HG03575 (cell line): ENCODE measurements at regions not wholly inside any gene's neighbourhood (a gene's known extent, or its start where the extent isn't known, plus 50 kb on each side); places are given as distances from the start of the nearest gene placed in this dataset.
"Not testable (repeated sequence)": the region's sequence is repeated elsewhere in the genome, so short reads cannot be mapped to it uniquely, and the experiment has no call there.

ENCODE experiments used
- ATAC-seq: cut with Tn5 transposase; IDR thresholded peaks from one replicate; pipeline ENCODE4 v1.9.1; 2021; ENCODE audit not compliant: unreplicated experiment, insufficient number of reproducible peaks, low FRiP score; ENCODE audit errors: extremely low read depth

DNA sequence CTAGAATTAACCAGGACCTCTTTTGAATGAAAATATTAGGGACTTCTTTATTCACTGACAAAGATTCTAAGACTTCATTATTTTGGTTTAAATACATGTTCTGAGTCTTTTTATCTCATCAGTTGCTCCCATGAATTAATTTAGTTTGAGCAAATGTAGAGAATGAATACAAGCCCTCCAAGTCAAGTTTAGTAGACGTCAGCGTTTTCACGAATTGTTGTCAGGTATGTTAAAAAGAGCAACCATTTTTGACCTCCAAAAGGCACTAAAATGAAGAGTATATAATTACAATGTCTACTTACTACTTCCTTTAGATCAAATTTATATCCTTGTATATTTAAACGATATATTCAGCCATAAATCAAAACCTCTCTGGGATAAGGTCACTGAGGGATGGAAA, 809.3 kb upstream of the CDH6 start:
- ATAC-seq: no peak

DNA sequence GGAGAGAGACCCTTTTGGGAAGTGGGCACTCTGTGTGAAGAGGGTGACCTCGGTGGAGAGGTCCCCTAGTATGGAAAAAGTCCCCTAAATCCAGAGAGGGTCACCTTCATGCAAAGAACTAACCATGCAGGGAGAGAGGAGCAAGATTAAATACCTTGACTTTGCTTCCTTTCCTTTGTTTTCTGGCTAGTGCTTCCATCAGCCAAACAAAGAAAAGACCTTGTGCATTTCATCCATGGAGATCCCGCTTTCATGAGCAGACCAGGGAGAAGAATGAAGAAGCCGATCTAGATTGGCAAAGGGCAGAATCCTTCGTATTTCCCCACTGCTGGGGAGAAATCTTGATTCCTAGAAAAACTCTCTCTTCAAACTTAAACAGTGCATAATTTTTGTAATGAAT, 813.3 kb upstream of the CDH6 start:
- ATAC-seq: no peak

DNA sequence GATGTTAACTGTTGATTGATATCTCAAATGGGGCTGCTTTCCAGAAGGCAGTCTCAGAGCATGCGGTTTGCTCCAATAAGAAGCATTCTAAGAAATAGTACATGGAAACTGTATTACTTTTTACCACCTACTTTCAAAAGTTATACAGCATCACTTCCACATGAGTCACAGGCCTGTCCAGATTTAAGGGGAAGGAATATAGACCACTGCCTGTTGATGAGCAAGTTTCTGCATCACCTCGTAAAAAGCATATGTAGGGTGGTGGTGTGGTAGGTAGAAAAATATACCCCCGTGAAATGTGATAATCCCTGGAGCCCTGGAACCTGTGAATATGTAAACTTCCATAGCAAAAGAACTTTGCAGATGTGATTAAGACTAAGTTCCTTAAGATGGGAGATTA, 816.6 kb upstream of the CDH6 start:
- no peak for ATAC-seq

DNA sequence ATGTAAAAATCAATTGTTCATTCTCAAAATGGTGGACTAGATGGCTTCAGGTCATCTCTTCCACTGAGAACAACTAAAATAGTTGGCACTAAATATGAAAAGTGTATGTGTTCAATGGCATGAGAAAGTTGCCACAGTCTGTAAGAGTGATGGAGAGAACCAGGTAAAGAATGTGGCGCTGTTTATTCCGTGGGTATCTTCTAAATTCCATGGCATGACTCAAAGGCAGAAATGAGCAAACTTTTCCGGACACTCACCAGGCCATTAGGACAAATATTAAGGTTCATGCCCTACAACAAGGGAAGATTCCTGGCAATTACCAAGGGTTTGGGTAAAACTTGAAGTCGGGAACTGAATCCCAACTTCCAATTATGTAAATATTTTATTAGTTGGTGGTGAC, 825.4 kb upstream of the CDH6 start:
- ATAC-seq: no peak

DNA sequence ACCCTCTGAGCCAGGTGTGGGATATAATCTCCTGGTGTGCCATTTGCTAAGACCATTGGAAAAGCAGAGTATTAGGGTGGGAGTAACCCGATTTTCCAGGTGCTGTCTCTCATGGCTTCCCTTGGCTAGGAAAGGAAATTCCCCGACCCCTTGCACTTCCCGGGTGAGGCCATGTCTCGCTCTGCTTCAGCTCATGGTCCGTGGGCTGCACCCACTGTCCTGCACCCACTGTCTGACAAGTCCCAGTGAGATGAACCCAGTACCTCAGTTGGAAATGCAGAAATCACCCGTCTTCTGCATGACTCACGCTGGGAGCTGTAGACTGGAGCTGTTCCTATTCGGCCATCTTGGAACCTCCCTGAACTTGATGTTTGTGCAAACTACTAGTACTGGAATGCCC, 828.5 kb upstream of the CDH6 start:
- ATAC-seq: not testable (repeated sequence)

DNA sequence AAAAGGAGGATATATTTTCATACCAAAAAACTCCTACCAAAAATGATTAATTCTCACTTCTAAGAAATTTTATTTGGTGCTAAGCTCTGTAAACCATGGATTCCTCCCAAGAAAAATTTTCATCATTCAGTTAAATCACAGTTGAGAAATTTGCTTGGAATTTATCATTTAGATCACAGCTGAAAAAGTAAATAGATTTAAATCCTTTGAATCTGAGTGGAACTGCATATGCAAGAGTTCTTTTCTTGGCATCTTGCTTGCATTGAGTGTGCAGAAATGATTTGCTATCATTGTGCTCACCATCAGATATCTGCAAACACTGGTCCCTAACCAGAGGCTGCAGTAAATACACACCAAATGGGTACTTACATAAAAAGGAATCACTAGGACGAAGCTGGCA, 836.1 kb upstream of the CDH6 start:
- ATAC-seq: no peak

DNA sequence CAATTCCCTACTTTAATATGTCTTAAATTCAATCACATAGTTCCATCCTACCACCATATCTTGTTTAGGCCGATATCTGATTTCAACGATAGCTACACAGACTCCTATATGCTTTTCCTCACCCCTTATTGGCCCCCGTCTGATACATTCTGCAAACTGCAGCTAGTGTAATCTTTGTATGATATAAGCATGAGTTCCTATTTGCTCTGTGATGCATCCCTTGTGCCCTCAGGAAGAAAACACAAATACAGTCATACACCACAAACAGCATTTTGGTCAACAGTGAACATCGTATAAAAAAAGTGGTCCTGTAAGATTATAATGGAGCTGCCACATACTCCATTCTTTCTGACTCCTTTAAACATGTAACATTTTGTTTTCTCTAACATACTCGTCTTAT, 837.8 kb upstream of the CDH6 start:
- ATAC-seq: no peak

DNA sequence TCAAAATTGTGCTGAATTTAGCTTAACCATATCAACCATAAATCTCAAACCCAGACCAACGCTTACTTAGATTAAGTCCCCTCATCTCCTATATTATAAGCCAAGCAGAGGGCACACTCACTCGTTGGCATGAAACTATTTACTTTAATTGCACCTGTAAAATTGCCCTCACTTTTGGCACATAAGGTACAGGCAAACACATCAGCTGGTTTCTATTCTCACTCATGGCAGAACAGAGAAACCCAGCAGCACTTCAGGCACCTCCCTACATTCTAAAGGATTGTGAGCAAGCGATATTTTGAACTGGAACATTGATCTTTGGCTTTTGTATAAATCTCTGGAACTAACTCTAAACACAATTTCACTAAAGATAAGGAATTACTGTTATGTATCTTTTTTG, 845.6 kb upstream of the CDH6 start:
- ATAC-seq: no peak

DNA sequence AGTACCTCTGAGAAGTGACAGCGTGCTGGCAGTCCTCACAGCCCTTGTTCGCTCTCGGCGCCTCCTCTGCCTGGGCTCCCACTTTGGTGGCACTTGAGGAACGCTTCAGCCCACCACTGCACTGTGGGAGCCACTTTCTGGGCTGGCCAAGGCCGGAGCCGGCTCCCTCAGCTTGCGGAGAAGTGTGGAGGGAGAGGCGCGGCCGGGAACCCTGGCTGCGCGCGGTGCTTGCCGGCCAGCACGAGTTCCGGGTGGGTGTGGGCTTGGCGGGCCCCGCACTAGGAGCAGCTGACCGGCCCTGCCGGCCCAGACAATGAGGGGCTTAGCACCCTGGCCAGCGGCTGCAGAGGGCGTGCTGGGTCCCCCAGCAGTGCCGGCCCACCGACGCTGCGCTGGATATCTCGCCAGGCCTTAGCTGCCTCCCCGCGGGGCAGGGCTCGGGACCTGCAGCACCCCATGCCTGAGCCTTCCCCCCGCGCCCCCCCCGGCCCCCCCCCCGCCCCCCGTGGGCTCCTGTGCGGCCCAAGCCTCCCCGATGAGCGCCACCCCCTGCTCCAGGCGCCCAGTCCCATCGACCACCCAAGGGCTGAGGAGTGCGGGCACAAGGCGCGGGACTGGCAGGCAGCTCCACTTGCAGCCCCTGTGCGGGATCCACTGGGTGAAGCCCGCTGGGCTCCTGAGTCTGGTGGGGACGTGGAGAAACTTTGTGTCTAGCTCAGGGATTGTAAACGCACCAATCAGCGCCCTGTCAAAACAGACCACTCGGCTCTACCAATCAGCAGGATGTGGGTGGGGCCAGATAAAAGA, 847.7 kb upstream of the CDH6 start:
- ATAC-seq: not testable (repeated sequence)

DNA sequence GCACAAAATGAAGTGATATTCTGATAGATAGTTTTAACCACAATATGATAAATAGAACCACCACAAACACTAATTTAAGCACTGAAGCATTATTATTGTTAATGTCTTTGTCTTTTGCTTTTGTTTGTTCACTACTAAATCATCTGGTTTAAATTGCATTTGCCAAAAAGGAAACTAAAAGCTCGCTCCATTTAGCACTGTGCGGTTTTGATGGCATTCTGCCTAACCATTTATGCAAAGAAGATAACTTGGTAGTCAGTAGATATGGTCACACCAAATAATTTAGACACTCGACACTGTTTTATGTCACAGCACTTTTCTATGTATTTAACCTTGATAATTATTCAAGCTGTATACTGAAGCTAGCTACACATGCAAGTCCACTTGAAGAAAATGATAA, 849.8 kb upstream of the CDH6 start:
- ATAC-seq: no peak

DNA sequence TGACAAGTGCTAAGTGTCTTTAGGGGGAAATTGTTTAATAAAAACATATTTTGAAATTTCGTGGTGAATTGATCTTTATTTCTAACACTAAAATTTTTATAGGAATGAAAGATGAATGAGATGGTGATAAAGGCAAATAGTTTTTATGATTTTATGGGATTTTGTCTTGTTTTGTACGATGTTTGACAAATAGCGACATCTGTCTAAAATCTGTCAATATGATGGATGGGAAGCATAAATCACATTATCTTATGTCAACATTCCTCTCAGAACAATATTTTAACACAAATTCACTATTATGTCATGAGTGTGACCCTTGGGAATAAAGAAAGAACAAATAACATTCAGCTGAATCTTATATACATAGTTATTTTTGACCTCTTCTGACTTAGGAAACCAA, 852.0 kb upstream of the CDH6 start:
- ATAC-seq: no peak

DNA sequence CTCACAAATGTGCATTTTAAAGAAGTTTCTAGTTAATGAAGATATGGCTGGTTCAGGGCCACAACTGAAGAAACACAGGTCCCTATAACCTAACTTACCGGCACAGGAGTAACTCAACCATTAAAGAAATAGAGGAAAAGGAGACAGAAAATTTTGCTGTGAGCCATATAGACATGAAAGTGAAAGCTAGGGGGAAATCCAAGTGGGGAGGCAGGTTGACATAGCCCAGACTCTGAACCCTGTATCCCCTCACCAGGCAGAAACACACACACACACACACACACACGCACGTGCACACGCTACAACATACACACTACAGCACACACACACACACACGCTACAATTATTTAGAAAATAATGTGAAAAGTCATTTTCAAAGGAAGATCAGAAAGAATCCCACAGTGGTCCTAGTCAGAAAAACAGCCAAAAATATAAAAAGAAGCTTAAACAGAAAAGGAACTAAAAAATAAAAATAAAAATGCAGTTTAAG, 856.4 kb upstream of the CDH6 start:
- ATAC-seq: no peak

DNA sequence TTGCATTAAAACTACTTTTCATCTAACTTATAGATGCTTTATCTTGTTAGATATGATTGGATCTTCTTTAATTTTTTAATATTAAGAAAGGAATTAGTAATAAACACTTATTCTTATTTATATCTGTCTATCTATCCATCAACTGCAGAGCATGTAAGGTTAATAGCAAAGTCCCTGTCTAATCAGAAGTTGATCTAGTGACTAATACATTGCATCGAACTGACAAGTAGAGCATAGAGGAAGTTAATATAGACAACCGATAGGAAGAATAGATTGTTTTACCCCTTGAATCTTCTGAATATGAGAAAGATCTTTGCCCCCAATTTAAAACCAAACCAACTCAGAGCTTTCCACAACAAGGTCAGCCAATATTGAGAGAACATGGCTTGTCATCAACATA, 862.0 kb upstream of the CDH6 start:
- no peak for ATAC-seq

DNA sequence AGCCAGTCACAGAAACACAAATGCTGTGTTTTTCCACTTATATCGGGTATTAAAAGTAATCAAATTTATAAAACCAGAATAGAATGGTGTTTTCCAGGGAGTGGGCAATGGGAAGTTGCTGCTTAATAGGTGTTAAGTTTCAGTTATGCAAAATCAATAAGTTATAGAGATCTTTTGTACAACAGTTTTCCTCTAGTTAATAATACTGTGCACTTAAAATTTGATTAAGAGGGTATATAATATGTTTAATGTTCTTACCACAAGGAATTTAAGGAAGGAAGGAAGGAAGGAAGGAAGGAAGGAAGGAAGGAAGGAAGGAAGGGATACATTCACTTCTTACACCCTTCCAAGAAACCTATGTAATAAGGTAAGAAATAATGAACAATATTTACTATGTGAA, 867.7 kb upstream of the CDH6 start:
- no peak for ATAC-seq

DNA sequence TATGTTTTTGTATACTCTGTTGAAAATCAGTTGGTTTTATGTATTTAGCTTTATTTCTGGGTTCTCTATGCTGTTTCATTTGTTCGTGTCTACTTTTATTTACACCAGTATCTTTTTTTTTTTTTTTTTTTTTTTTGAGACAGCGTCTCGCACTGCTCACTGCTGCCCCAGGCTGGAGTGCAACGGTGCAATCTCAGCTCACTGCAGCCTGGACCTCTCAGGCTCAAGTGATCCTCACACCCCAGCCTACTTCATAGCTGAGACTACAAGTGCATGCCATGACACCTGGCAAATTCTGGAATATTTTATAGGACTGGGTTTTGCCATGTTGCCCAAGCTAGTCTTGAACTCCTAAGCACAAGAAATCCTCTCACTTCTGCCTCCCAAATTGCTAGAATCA, 869.4 kb upstream of the CDH6 start:
- no peak for ATAC-seq

DNA sequence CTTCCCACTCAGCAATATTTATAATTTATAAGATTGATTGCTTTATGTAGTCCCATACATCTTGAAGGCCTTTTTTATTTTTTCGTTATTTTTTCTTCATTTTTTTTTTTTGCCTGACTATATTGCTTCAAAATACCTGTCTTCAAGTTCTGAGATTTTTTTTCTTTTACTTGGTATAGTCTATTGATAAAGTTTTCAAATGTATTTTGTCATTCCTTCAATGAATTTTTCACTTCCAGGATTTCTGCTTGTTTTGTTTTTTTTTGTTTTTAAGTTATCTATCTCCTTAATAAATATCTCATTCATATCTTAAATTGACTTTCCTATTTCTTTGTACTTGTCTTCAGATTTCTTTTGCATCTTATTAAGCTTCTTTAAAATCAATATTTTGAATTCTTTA, 905.6 kb upstream of the CDH6 start:
- ATAC-seq: no peak

DNA sequence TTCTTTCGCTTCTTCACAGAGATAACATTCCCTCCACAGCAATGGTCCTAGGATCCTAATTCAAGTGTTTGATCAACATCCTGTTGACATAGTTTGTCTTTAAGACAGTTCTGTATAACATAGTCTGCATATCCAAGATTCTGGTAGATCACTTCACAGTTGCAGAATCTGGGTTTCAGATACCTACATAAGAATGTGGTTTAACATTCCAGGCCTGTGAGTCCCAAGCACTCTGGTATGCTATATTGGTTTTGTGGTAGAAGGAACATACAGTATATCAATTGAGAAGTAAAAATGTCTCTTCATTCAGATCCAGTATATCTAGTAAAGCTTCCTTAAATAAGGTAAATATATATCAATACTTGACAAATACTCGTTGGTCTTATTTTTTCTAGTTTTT, 914.2 kb upstream of the CDH6 start:
- no peak for ATAC-seq

DNA sequence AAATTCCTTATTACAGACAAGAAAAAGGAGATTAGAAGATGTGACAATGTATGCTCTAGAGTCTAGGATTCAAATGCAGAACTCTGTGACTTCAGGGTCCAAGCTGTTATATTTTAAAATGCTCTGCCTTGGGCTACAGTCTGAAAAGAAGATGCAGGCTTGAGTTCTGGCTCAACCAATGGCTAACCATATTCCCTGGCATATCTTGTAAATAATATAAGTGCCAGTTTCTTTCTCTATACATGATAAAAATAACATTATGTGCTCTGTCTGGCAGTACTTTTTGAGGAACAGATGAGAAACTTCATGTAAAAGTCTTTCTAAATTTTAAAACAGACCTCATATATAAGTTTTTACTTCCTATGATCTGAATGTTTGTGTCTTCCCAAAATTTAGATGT, 926.5 kb upstream of the CDH6 start:
- ATAC-seq: no peak

DNA sequence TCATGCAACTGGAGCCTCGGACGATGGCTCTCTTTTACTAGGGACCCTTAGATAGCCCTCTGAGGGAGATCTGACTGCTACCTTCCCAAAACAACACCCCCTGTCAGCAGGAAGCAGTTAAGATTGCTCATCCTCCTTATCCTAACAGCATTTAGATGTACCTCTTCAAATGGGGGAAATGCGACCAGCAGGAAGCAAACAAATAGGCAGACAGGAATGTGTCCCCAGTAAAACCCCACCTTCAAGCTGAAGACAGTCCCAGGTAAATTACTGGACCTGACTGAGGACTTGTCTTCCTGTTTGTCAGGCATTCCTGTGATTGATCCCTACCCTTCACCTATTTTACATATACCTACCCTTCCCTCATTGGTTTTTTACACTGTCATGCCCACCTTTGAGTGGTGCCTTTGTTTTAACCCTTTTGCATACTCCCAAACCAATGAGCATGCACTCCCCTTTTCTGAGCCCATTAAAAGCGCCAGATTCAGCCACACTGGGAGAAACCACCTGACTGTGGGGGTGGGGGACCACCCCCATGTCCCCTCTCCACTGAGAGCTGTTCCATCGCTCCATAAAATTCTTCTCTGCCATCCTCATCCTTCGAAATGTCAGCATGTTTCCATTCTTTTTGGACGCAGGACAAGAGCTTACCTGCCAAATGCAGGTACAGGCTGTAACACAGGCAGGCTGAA, 954.0 kb upstream of the CDH6 start:
- ATAC-seq: no peak

DNA sequence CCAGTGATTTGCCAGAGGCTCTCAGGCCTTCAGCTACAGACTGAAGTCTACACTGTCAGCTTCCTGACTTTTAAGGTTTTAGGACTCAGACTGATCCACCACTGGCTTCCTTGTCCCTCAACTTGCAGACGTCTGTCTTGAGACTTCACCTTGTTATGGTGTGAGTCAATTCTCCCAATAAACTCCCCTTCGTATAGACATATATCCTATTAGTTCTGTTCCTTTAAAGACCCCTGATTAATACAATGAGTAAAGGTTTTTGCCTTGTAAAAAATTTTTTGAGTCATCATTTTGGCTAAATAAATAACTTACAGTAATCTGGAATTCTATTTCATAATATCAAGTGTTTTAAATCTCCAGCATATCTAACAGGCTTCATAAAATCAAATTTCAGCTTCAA, 956.3 kb upstream of the CDH6 start:
- no peak for ATAC-seq

DNA sequence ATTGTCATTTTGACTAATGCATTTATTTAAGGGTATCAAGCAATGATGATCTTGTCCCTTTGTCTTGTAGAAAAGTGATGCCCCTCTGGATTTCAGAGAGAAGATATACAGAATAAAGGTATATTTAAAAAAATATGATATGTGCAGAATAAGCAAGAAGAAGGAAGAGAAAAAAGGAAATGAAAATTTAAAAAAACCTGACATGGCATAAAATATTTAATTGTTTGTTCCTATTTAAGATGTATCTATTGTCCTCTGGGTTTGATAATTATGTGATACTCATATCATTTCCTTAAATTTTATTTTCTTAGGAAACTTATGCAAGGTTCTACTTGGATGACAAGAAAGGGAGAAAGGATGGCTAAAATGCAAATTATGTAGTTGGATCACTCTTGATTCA, 983.7 kb upstream of the CDH6 start:
- ATAC-seq: no peak
